ENCODE measurements at regions not wholly inside any gene's neighbourhood (a gene's known extent, or its start where the extent isn't known, plus 50 kb on each side); places are given as distances from the start of the nearest gene placed in this dataset.
"Not testable (repeated sequence)": the region's sequence is repeated elsewhere in the genome, so short reads cannot be mapped to it uniquely, and the experiment has no call there.

DNA sequence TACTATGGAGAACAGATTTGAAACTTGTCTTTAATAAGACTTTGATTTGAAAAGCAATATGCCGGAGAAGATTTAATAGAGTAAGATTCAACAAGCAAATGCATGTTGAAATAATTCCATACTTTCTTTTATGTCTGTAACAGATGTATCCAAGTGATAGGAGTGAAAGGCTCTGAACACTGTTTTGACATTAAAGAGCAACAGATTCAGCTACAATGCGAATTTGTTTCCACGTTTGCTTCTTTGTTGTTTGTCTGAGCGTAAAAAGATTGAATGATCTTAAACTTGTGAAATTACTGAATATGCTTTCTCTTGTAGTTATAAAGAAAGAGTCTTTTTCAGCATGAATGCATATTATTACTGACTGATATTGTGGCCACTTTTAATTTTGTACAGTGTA is 2612.9 kb downstream of the PCDH9 start:
- no peak for DNase-seq

GRCh38 chr13:64591971-64592370 is 2638.2 kb downstream of the PCDH9 start:
- DNase-seq, result no peak

DNA sequence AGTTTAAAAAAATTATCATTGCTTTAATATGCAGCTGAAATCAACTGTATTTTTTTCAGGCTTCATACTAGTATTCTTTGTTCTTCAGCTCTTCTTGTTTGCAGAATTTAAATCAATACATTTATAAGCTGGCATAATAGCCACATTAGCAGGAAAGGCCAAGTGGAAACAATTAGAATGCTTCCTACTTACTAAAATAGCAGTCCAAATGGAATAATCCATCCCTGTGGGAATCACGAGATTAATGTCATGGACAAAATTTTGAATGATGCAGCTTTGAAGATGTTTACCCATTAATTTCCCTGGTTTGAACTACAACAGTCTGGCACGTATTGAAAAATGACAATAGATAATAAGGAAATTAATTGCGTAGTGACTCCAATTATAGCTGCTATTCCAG is 2650.8 kb downstream of the PCDH9 start:
- no peak for DNase-seq

- DNase-seq, result no peak
These were observed 2661.4 kb downstream of the PCDH9 start for GRCh38 chr13:64568748-64569147.

DNA sequence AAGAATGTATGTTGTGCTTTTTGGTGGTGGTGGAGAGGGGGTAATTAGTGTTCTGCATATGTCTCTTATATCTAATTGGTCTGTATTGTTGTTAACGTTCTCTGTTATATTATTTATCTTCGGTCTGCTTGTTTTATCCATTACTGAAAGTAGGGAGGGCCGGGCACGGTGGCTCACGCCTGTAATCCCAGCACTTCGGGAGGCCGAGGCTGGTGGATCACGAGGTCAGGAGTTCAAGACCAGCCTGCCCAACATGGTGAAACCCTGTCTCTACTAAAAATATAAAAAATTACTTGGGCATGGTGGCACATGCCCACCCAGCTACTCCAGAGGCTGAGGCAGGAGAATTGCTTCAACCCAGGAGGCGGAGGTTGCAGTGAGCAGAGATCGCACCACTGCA is 2672.1 kb downstream of the PCDH9 start:
- DNase-seq, result not testable (repeated sequence)

GRCh38 chr13:64556376-64556775 is 2673.8 kb downstream of the PCDH9 start:
- no peak for DNase-seq

DNA sequence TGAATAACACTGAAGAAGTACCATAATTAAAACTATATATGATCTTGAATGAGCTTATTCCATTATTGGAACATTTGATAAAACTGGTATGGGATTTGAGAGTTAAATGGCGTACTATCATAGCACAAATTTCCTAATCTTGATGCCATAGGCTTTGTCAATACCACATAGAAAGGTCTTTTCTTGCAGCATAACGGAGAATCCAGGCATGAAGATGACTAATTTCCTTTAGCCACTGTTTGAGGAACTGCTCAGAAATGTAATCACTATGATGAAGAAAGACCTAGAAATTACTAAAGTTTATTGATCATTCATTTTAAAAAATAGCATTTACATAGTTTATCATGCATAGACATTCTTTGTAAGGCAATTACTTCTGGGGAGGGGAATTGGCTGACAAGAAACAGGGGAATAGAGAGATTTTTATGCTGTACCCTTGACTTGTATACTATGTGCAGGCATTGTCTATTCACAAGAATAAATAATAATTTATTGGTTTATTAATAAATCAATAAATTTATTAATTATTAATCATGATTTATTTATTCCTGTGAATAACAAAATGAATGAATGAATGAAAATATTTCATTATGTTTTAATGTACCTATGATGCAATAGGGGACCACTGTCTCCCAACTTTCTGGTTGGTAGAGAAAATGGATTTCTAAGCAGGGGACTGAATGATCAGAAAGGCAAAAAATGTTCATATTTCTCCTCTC is 2676.6 kb downstream of the PCDH9 start:
- DNase-seq, result no peak

DNA sequence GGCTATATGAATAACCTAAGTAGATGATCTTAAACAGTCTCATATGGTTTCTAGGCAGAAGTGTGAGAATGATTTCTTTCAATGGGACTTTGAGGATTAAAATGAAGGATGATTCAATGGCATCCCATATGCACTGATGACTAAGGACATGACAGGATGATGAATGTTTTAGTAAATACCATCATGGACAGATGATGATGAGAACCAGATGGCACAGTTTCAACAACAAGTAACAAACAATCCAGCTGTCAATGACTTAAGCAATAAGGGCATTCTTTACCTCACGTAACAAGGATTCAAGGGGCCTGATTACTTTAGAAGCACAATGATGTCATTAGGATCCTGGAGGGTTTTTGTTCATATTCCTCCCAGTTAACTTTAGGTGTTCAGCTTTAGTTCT is 2678.4 kb downstream of the PCDH9 start:
- DNase-seq, result no peak

GRCh38 chr13:64546371-64546770 is 2683.8 kb downstream of the PCDH9 start:
- DNase-seq, result no peak

DNA sequence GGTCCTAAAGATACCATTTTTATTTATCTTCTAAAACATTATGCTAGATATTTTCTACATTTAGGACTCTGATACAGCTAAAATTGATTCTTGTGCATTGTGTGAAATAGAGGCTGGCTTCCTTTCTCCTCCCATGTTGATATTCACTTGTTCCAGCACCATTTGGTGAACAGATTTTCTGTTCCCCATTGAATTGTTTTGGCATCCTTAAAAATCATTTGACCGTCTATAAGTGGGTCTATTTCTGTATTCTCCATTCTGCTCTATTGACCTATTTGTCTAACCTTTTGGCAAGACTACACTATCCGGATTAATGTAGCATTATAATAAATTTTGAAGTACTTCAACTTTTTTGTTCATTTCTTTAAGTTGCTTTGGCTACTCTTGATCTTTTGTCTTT is 2689.2 kb downstream of the PCDH9 start:
- no peak for DNase-seq

GRCh38 chr13:64540468-64540867 is 2689.7 kb downstream of the PCDH9 start:
- DNase-seq, result no peak

GRCh38 chr13:64538711-64539110 is 2691.4 kb downstream of the PCDH9 start:
- no peak for DNase-seq

GRCh38 chr13:64534302-64534701 is 2695.8 kb downstream of the PCDH9 start:
- DNase-seq, result no peak

DNA sequence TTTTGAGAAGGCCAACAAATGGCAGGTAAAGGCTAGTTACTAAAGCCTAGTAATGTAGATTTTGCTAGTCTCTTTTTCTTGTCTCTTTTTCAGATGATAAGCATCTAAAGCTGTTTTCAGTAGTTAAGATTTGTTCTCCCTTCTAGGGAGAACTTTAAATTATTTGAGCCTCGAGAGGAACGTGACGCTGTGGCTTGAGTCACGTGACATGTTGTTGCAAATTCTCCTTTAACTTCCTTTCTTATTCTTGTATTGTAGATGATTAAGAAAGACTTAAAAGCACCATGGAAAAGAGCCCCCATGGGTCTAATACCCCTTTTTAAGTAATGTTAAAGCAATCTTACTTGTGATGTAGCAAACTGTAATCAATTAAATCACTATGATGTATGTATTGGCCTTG is 2698.7 kb downstream of the PCDH9 start:
- DNase-seq, result no peak

- no peak for DNase-seq
These were observed 2700.2 kb downstream of the PCDH9 start for GRCh38 chr13:64529874-64530485.

DNA sequence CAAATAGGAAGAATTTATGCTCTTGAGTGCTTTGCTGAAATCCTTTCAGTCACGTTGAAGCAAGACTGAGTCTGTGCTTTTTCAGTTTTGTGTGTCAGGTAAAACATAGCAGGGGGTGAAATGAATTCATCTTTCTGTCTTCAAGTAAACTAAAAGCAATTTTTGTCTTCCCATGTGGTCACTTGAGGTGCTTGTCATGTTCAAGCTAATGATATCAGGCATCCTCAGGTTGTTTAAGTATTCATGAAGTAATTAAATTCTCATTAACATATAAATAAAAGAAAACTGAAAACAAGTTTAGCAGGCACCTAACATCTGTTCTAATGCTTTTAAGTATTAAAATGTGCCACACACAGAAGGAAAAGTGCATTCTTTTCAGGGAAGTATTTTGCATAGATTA is 2701.3 kb downstream of the PCDH9 start:
- no peak for DNase-seq

DNA sequence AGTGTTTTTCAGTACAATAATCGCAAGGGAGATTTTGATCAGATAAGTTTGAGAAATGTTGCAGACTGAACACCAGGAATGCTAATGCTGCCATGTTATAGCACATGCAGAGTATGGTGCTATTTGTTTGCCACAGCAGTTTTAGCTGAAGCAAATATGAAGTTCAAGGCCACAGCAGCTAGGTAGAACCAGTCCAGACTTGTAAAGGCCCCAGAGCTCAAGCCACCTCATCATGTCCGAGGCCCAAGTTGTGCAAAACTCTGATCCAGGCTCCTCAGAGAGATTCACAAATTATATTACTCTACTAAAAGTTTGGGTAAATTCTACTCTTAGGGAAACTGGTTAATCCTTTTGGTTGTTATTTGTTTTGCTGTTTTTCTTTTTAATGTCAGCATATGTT is 2702.6 kb downstream of the PCDH9 start:
- no peak for DNase-seq

- DNase-seq, result no peak
These were observed 2704.4 kb downstream of the PCDH9 start for GRCh38 chr13:64525687-64526086.

GRCh38 chr13:64510747-64511146 is 2719.4 kb downstream of the PCDH9 start:
- no peak for DNase-seq

DNA sequence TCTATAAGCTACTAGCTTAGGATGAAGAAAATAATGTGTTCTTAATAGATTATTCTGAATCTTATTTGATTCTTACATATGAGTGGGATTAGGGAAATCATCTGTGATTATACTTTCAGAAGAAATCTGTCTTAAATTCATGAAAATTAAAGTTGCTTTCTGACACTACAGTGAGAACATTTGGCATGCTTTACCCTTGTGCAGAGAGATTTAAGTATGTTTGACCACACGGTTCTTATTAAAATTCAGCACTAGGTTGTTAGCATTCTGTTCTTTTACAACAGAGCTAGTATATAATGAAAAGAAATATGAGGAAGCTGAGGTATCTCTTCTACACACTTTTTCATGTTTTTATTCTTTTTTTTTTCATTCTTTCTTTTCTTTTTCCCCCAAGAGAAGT is 2723.9 kb downstream of the PCDH9 start:
- no peak for DNase-seq

GRCh38 chr13:64505336-64505910 is 2724.7 kb downstream of the PCDH9 start:
- DNase-seq, result no peak

GRCh38 chr13:64488731-64489130 is 2741.4 kb downstream of the PCDH9 start:
- no peak for DNase-seq

- DNase-seq, result no peak
These were observed 2747.8 kb downstream of the PCDH9 start for GRCh38 chr13:64482373-64482772.

DNA sequence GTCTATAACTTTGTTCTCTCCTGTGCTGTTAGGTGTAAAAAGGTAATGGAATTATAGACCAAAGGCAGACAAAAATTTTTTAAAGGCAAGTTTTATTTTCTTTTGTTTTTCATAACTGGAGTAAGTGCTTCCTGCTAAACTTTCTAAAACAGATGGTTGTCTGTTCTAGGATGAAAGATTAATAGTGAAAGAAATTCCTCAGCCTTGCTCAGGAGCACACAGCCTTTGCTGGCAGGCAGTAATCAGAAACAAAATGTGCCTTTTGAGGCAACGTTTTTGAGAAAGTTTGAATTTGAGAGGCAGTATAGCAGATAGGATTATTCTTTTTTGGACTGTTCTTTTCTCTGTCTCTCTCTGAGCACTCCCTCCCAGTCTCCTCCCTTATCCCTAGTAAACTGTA is 2749.5 kb downstream of the PCDH9 start:
- no peak for DNase-seq

DNA sequence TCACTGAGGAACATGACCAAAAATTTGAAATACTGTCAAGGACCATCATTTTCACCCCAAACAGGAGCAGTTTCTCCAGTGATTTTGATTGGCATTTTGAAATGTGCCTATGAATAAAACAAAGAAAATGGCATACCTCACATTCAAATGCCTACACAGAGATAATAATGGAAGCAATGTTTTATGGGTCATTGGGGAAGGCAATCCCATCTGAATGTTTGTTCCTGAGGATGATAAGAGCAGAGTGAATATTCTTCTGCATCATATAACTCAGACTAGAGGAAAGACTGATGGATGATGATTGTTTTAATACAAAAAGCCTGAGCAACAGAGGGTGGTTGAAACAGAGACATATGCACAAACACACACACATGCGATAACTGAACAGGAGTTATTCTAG is 2749.9 kb downstream of the PCDH9 start:
- no peak for DNase-seq
